ENCODE measurements at regions not wholly inside any gene's neighbourhood (a gene's known extent, or its start where the extent isn't known, plus 50 kb on each side); places are given as distances from the start of the nearest gene placed in this dataset.

DNA sequence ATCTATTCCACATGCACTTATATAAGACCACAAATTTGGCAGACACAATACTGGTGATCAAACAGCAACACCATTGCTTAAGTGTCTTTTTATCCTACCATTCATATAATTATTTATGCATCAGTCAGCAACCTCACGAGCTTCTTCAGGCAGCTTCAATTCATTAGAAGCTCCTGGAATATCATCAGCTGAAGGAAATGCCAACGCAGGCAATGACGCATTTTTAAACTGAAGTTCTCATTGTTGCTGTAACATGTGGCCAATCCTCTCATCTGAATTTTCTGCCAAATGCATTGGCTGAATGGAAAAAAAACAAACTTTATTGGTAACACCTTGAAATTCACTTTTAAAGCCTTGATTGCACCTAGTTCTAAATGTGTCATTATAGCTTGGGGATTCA is 376.4 kb upstream of the RGMB start:
- no peak overlapping the region for H3K4me3 ChIP-seq (ENCODE audit: low read depth, low read length)
- TF ChIP-seq, protein P1, sequence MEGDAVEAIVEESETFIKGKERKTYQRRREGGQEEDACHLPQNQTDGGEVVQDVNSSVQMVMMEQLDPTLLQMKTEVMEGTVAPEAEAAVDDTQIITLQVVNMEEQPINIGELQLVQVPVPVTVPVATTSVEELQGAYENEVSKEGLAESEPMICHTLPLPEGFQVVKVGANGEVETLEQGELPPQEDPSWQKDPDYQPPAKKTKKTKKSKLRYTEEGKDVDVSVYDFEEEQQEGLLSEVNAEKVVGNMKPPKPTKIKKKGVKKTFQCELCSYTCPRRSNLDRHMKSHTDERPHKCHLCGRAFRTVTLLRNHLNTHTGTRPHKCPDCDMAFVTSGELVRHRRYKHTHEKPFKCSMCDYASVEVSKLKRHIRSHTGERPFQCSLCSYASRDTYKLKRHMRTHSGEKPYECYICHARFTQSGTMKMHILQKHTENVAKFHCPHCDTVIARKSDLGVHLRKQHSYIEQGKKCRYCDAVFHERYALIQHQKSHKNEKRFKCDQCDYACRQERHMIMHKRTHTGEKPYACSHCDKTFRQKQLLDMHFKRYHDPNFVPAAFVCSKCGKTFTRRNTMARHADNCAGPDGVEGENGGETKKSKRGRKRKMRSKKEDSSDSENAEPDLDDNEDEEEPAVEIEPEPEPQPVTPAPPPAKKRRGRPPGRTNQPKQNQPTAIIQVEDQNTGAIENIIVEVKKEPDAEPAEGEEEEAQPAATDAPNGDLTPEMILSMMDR (IDR thresholded peaks at IDR 0.05; ENCODE audit: low read depth, low read length, missing control alignments) = no peak
- peak; percentile 6 for DNase-seq (ENCODE audit: low read depth)
- in situ Hi-C loops (cut with HindIII; ENCODE audit: low sequenced_read_pairs) = no loop called here

DNA sequence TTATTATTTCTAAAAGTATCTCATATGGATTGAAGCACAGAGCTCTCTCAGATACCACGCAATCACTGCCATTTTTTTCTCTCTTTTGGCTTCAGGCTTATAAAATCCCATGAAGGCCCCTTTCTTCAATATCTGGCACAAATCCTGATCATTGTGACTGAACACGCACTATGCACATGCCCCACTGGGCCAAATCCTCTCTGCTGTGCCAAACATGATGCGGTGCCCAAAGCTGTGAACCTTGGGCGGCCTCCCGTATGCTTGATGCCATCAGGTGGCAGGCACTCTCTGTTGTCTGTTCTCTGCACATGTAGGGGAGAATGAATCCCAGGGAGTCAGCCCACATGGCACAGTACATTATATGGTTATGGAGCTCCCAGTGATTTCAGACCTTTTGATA is 375.0 kb upstream of the RGMB start:
- TF ChIP-seq, protein P1 (IDR thresholded peaks at IDR 0.05; ENCODE audit: low read depth, low read length, missing control alignments) = no peak
- no peak for DNase-seq (ENCODE audit: low read depth)
- in situ Hi-C loops (cut with HindIII; ENCODE audit: low sequenced_read_pairs) = no loop called here
- no peak overlapping the region for H3K4me3 ChIP-seq (ENCODE audit: low read depth, low read length)

DNA sequence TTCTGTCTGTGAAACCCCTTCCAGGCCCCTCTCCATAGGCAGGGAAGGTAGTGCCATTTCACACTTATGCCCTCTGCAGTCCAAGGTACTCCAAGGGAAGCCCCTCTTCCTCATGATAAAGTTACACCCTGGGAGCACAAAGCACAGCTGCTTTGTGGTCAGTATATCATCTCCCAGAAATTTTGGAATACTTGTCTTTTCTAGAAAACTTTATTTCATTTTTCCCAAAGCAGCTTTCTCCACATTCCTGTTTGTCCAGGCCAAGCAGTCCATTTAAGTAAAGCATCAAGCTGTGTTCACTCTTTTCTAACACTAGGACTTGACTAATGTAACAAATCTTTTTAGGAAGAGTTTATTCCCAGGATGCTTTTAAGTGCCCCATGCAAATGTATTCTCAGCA is 371.8 kb upstream of the RGMB start:
- in situ Hi-C loops (cut with HindIII; ENCODE audit: low sequenced_read_pairs) = no loop called here
- TF ChIP-seq, protein P1 (IDR thresholded peaks at IDR 0.05; ENCODE audit: low read depth, low read length, missing control alignments) = no peak
- no peak overlapping the region for H3K4me3 ChIP-seq (ENCODE audit: low read depth, low read length)
- no peak for DNase-seq (ENCODE audit: low read depth)

- no peak overlapping the region for H3K4me3 ChIP-seq (ENCODE audit: low read depth, low read length)
- TF ChIP-seq, protein P1 (IDR thresholded peaks at IDR 0.05; ENCODE audit: low read depth, low read length, missing control alignments) = no peak
- DNase-seq (ENCODE audit: low read depth) = no peak
- in situ Hi-C loops (cut with HindIII; ENCODE audit: low sequenced_read_pairs) = no loop called here
Observed at GRCh38 chr5:98402130-98402529, 371.3 kb upstream of the RGMB start.

GRCh38 chr5:98403131-98403530 is 370.3 kb upstream of the RGMB start:
- TF ChIP-seq, protein P1 (IDR thresholded peaks at IDR 0.05; ENCODE audit: low read depth, low read length, missing control alignments) = no peak
- no peak for DNase-seq (ENCODE audit: low read depth)
- in situ Hi-C loops (cut with HindIII; ENCODE audit: low sequenced_read_pairs) = no loop called here
- no peak overlapping the region for H3K4me3 ChIP-seq (ENCODE audit: low read depth, low read length)

DNA sequence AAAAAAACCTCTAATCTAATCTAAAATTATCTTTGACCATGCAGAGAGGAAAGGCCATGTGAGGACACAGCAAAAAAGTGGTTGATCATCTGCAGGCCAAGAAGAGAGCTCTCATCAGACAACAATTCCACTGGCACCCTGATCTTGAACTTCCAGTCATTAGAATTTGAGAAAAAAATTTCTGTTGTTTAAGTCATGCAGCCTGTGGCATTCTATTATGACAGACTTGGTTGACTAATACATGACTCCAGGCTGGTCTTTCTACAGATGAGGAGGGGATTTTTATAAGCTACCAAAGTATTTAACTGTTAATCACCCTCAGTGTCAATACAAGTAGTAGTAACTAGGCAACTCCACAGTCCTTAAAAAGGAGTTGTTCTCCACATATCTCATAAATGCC is 358.5 kb upstream of the RGMB start:
- in situ Hi-C loops (cut with HindIII; ENCODE audit: low sequenced_read_pairs) = no loop called here

More for the DNA sequence above, 358.5 kb upstream of the RGMB start:
- TF ChIP-seq, protein P1 (IDR thresholded peaks at IDR 0.05; ENCODE audit: low read depth, low read length, missing control alignments) = no peak
- no peak for DNase-seq (ENCODE audit: low read depth)
- H3K4me3 ChIP-seq (ENCODE audit: low read depth, low read length) = no peak overlapping the region

Measured in astrocyte of the cerebellum (primary cell).